DMS114 treated with DMSO at 0.1 percent for 48 hours (cell line): ENCODE measurements at regions not wholly inside any gene's neighbourhood (a gene's known extent, or its start where the extent isn't known, plus 50 kb on each side); places are given as distances from the start of the nearest gene placed in this dataset.

Experiments used
- DNase-seq: peaks from one replicate; lab custom pipeline; 2025; ENCODE audit not compliant: unreplicated experiment; lab: John Stamatoyannopoulos, UW

- peak; percentile 18 for DNase-seq
Observed at GRCh38 chr6:10465629-10466499, 51.0 kb upstream of the TFAP2A start.
